ENCODE measurements at regions not wholly inside any gene's neighbourhood (a gene's known extent, or its start where the extent isn't known, plus 50 kb on each side); places are given as distances from the start of the nearest gene placed in this dataset.

GRCh38 chr1:37148663-37149062 lies 114.3 kb upstream of the GRIK3 start:
- Histone ChIP-seq H3K4me2 (ENCODE audit: insufficient read depth, low read length) (no peak overlapping the region), H3K27ac (ENCODE audit: insufficient read depth, low read depth, low read length) (no peak overlapping the region), H3K9ac (replicated peaks; ENCODE audit: extremely low read depth, insufficient read depth, low read length) (no peak overlapping the region), H3K36me3 (ENCODE audit: control insufficient read depth in 2 of 2, extremely low read depth in 1 of 2, insufficient read depth in 2 of 2, low read length in 2 of 2) (no peaks in the 10 kb centered on the region), H3K9me3 (replicated peaks; ENCODE audit: control insufficient read depth, insufficient read depth, low read length) (no peaks in the 10 kb centered on the region), H4K20me1 (replicated peaks; ENCODE audit: control insufficient read depth, extremely low read depth, insufficient read depth, low read length) (no peaks in the 10 kb centered on the region), H3K79me2 (ENCODE audit: control insufficient read depth, insufficient read depth, low read length) (no peaks in the 10 kb centered on the region), H3K9me1 (replicated peaks; ENCODE audit: control insufficient read depth, extremely low read depth, insufficient read depth, low read length) (no peaks in the 10 kb centered on the region), H3K4me3 (replicated peaks in 1 of 3; ENCODE audit: insufficient read depth in 1 of 3, low read depth in 1 of 3, low read length in 3 of 3) (no peak overlapping the region), H3K4me1 (ENCODE audit: control insufficient read depth, extremely low read depth, insufficient read depth, low read length) (no peaks in the 10 kb centered on the region), H3K27me3 (ENCODE audit: control insufficient read depth in 2 of 2, insufficient read depth in 2 of 2, low read length in 2 of 2) (no peaks in the 10 kb centered on the region), H2AFZ (ENCODE audit: low read depth, low read length) (no peak overlapping the region)
- no TSS peak for BruUV-seq (replicated peaks)
- ChIA-PET CTCF (no interaction called here), POLR2A (no interaction called here)
- TF ChIP-seq JUN (IDR thresholded peaks at IDR 0.05; ENCODE audit: borderline replicate concordance, insufficient read depth, insufficient read length, low read depth): no peak
- TF ChIP-seq CTCF (IDR thresholded peaks at IDR 0.05; ENCODE audit: extremely low read depth in 1 of 2, insufficient read depth in 1 of 2, low read depth in 1 of 2, low read length in 2 of 2): no peak
- TF ChIP-seq POLR2A (IDR thresholded peaks at IDR 0.05; ENCODE audit: low read depth, low read length): no peak
- TF ChIP-seq EZH2 (IDR thresholded peaks at IDR 0.05; ENCODE audit: borderline replicate concordance, low read depth, low read length, severe bottlenecking): no peak
- TF ChIP-seq POLR2AphosphoS5 (IDR thresholded peaks at IDR 0.05; ENCODE audit: insufficient read depth, low read depth, low read length): no peak
- TF ChIP-seq FOS (IDR thresholded peaks at IDR 0.05; ENCODE audit: borderline replicate concordance, insufficient read depth, low read length): no peak
- TF ChIP-seq, protein P1, sequence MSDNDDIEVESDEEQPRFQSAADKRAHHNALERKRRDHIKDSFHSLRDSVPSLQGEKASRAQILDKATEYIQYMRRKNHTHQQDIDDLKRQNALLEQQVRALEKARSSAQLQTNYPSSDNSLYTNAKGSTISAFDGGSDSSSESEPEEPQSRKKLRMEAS (IDR thresholded peaks at IDR 0.05; ENCODE audit: insufficient read depth, insufficient read length): no peak
- no peak for TF ChIP-seq GATA2 (IDR thresholded peaks at IDR 0.05; ENCODE audit: insufficient read depth, insufficient read length, low read depth, low read length)
- TF ChIP-seq MYC (IDR thresholded peaks at IDR 0.05; ENCODE audit: low read depth, low read length): no peak
- intact Hi-C loops (cut with micrococcal nuclease): no loop called here
- dilution Hi-C loops (cut with MboI; ENCODE audit: extremely low pct_ligation_motif_present, low sequenced_read_pairs): no loop called here
- FAIRE-seq (no peak), DNase-seq (ENCODE audit: low read depth, low spot score) (no peak)

Measured in endothelial cell of umbilical vein (primary cell).